ENCODE measurements at regions not wholly inside any gene's neighbourhood (a gene's known extent, or its start where the extent isn't known, plus 50 kb on each side); places are given as distances from the start of the nearest gene placed in this dataset.

GRCh38 chr2:34492561-34493455, 893.7 kb upstream of the FAM98A start:
- DNase-seq: no peak

DNA sequence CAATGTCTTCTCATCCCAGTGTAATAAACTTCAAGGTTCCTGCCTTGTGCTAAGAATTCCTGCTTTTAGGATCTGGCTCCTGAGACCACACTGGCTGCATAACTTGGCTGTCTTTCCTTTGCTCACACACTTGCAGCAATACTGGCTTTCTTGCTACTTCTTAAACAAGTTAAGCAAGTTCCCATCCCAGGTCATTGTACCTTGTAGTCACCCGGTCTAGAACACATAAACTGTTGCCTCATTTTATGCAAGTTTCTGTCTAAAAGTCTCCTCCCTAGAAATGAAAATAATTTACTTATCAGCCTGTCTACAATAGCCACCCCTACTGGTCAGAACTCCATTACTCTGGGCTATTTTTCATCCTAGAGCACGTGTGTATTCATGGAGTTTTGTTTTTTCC, 887.9 kb upstream of the FAM98A start:
- no peak for DNase-seq

- no peak for DNase-seq
Measured at GRCh38 chr2:34481542-34481941, 882.4 kb upstream of the FAM98A start.

GRCh38 chr2:34480366-34480765, 881.3 kb upstream of the FAM98A start:
- DNase-seq: no peak

GRCh38 chr2:34475156-34475555, 876.1 kb upstream of the FAM98A start:
- DNase-seq: no peak

DNA sequence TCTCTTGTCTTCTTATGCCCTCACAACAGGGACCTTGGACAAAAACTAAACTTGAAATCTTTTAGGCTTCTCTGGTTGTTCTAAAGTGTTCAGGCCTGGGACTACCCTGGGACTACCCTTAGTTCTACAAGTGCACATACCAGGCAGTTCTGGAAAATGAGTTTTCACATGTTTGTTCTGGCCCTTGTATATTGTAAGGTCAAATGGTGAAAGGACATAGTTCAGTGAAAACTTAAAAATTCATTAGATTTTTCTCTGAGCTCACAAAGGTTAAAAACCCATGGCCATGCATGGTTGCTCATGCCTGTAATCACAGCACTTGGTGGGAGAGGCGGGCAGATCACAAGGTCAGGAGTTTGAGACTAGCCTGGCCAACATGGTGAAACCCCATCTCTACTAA, 875.5 kb upstream of the FAM98A start:
- no peak for DNase-seq

DNA sequence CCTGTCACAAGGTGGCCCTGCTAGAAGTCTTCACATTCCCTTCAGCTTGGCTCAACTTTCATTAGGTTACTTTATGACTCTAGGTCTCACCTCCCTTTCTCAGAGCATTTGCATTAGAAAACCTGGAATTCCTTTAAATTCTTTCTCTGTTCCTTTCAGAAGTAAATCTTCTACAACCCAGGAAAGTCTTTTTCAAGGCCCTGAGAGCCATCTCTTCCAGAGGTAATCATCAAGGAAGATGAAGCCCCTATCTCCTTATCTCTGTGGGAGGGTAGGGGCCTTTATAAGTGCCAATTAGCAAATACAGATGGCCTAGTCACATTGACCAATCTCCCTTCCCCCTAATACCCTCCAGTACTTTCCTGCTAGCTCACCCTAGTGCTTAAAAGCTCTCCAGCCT, 848.0 kb upstream of the FAM98A start:
- no peak for DNase-seq

GRCh38 chr2:34423301-34423700, 824.2 kb upstream of the FAM98A start:
- no peak for DNase-seq

- DNase-seq: no peak
Measured at GRCh38 chr2:34419856-34420255, 820.8 kb upstream of the FAM98A start.

GRCh38 chr2:34416856-34417255, 817.8 kb upstream of the FAM98A start:
- DNase-seq: no peak

- no peak for DNase-seq
Measured at GRCh38 chr2:34414856-34415255, 815.8 kb upstream of the FAM98A start.

DNA sequence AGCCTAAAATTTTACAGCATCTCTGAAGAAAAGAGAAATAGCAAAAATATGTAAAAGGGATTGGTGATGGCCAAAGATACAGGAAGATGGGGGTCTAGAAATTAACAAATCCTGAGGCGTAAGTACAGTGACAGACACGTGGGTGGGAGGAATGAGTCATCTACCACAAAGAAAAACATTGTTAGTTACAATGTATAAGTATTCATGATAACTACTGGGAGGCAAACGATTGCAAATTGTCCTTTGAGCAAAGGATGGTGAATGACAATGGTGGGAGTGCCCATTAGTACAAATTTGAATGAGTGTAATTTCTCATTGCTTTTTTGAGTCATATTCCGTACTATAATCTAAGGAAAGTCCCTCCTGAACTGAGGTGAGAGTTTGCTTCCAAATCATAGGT, 809.0 kb upstream of the FAM98A start:
- DNase-seq: no peak

GRCh38 chr2:34403512-34403911, 804.4 kb upstream of the FAM98A start:
- no peak for DNase-seq

DNA sequence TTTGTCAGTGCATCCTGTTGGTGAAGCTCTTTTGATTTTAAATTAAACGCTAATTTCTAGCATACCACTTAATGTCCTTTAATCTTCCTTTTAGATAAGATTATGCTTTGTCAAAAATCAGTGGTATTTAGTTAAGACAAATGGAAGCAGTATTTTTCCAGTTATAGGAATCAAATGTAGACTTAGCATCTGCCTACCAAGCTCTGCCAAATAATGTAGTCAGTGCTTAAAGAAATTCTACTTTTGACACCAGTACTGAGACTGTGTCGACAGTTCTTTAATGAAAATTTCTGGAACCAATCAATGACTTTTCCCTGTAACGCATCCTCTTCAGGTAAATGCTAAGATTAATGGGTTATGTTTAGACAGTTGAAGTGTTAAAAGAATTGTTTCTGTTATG, 803.3 kb upstream of the FAM98A start:
- no peak for DNase-seq

- DNase-seq: no peak
Measured at GRCh38 chr2:34401186-34401585, 802.1 kb upstream of the FAM98A start.

- no peak for DNase-seq
Measured at GRCh38 chr2:34388446-34388845, 789.3 kb upstream of the FAM98A start.

- no peak for DNase-seq
Measured at GRCh38 chr2:34387536-34387935, 788.4 kb upstream of the FAM98A start.

GRCh38 chr2:34379586-34379985, 780.5 kb upstream of the FAM98A start:
- no peak for DNase-seq

GRCh38 chr2:34373586-34374233, 774.6 kb upstream of the FAM98A start:
- DNase-seq: no peak

DNA sequence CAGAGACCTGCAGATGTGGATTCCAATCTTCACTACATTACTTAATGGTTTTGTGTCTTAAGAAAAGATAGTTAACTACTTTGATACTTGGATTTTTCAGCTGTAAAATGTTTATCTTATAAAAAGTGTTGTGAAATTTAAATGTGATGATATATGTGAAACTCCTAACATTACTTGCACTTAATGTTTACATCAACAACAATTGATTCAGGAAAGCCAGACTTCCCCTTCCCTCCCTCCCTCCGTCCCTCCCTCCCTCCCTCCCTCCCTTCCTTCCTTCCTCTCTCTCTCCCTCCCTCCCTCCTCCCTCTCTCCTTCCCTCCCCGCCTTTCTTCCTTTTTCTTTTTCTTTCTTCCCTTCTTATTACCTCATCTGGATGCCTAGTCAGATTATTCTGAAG, 773.9 kb upstream of the FAM98A start:
- no peak for DNase-seq

- DNase-seq: no peak
Measured at GRCh38 chr2:34371711-34372110, 772.6 kb upstream of the FAM98A start.

DNA sequence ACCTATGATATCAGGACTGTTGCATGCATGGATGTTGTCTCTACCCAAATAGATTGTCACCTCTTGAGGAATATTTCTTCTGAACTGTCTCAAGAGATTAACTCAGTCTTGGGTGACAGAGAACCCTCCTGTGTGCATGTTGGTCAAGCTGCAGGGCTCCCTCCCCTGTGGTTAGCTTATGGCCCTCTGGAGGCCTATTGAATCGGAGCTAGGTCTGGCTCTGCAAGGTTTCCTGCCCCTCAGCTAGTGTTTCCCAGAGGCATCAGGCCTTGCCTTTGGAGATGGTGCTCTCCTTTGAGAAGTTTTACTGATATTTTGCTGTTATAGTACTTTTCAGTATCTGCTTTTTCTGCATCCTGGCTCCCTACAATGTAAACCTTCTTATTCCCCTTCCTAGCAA, 769.2 kb upstream of the FAM98A start:
- no peak for DNase-seq

DNA sequence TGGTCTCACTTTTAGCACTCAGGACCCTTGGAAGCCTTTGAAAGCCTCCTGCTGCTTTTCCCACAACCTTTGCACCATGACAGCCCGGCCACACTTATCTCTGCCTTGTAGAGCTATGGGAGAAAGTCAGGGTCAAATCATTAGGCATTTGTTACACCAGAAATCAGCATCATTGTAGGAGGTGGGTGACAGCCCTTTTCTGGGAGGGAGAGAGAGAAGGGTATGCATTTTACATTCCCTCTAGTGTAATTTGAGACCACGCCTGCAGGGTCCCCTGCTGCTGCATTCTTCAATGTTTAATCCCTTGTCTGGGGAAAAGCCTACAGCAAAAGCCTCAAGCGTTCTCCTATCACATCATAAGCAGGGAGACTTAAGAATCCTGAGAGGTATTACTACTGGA, 766.8 kb upstream of the FAM98A start:
- no peak for DNase-seq

GRCh38 chr2:34365512-34365911, 766.4 kb upstream of the FAM98A start:
- DNase-seq: no peak
